ENCODE measurements at regions not wholly inside any gene's neighbourhood (a gene's known extent, or its start where the extent isn't known, plus 50 kb on each side); places are given as distances from the start of the nearest gene placed in this dataset.

- no peak for DNase-seq (ENCODE audit: low read depth)
Observed at GRCh38 chr4:111871802-111872201, 273.5 kb upstream of the FAM241A start.

- no peak for DNase-seq (ENCODE audit: low read depth)
Observed at GRCh38 chr4:111873801-111874200, 271.5 kb upstream of the FAM241A start.

GRCh38 chr4:111879539-111879938 lies 265.7 kb upstream of the FAM241A start:
- no peak for DNase-seq (ENCODE audit: low read depth)

GRCh38 chr4:111880116-111880515 lies 265.1 kb upstream of the FAM241A start:
- no peak for DNase-seq (ENCODE audit: low read depth)

- peak; percentile 1 for DNase-seq (ENCODE audit: low read depth)
Observed at GRCh38 chr4:111883557-111883999, 261.7 kb upstream of the FAM241A start.

GRCh38 chr4:111890412-111890811 lies 254.8 kb upstream of the FAM241A start:
- DNase-seq (ENCODE audit: low read depth): no peak

GRCh38 chr4:111905511-111905910 lies 239.7 kb upstream of the FAM241A start:
- DNase-seq (ENCODE audit: low read depth): no peak

GRCh38 chr4:111919639-111920038 lies 225.6 kb upstream of the FAM241A start:
- no peak for DNase-seq (ENCODE audit: low read depth)

- no peak for DNase-seq (ENCODE audit: low read depth)
Observed at GRCh38 chr4:111921714-111922113, 223.5 kb upstream of the FAM241A start.

- DNase-seq (ENCODE audit: low read depth): no peak
Observed at GRCh38 chr4:111923786-111924185, 221.5 kb upstream of the FAM241A start.

- DNase-seq (ENCODE audit: low read depth): no peak
Observed at GRCh38 chr4:111924696-111925095, 220.6 kb upstream of the FAM241A start.

- DNase-seq (ENCODE audit: low read depth): no peak
Observed at GRCh38 chr4:111930659-111931058, 214.6 kb upstream of the FAM241A start.

- DNase-seq (ENCODE audit: low read depth): no peak
Observed at GRCh38 chr4:111933703-111934102, 211.6 kb upstream of the FAM241A start.

- no peak for DNase-seq (ENCODE audit: low read depth)
Observed at GRCh38 chr4:111934314-111934713, 210.9 kb upstream of the FAM241A start.

- peak; percentile 47 for DNase-seq (ENCODE audit: low read depth)
Observed at GRCh38 chr4:111937368-111937767, 207.9 kb upstream of the FAM241A start.

- no peak for DNase-seq (ENCODE audit: low read depth)
Observed at GRCh38 chr4:111941957-111942356, 203.3 kb upstream of the FAM241A start.

GRCh38 chr4:111943796-111944203 lies 201.5 kb upstream of the FAM241A start:
- peak; percentile 42 for DNase-seq (ENCODE audit: low read depth)

- peak; percentile 20 for DNase-seq (ENCODE audit: low read depth)
Observed at GRCh38 chr4:111945014-111945413, 200.2 kb upstream of the FAM241A start.

- DNase-seq (ENCODE audit: low read depth): no peak
Observed at GRCh38 chr4:111946800-111947199, 198.5 kb upstream of the FAM241A start.

GRCh38 chr4:111952688-111953087 lies 192.6 kb upstream of the FAM241A start:
- no peak for DNase-seq (ENCODE audit: low read depth)

GRCh38 chr4:111954550-111954949 lies 190.7 kb upstream of the FAM241A start:
- no peak for DNase-seq (ENCODE audit: low read depth)

GRCh38 chr4:111955001-111955400 lies 190.3 kb upstream of the FAM241A start:
- no peak for DNase-seq (ENCODE audit: low read depth)

GRCh38 chr4:111957116-111957515 lies 188.1 kb upstream of the FAM241A start:
- DNase-seq (ENCODE audit: low read depth): no peak

GRCh38 chr4:111957997-111958396 lies 187.3 kb upstream of the FAM241A start:
- no peak for DNase-seq (ENCODE audit: low read depth)

GRCh38 chr4:111959222-111959621 lies 186.0 kb upstream of the FAM241A start:
- peak; percentile 59 for DNase-seq (ENCODE audit: low read depth)

Measured in iris pigment epithelial cell (primary cell).